ENCODE measurements at regions not wholly inside any gene's neighbourhood (a gene's known extent, or its start where the extent isn't known, plus 50 kb on each side); places are given as distances from the start of the nearest gene placed in this dataset.

DNA sequence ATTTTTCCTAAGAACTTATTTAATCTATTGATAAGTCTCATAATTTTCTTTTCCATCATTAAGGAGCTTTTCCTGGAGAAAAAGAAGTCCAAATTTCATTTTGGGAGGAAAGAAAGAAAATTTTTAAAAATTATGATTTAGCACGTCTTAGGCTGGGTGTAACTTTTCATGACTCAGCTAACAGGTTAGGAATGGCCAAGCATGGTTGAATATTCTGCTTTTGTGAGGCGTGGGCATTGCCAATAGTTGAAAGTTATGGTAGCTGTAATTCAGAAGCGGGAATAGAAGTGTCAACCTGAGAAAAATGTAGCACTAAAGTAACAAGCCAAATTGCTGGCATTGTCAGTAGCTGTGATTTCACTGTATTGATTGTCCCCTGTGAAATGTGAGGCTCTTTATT, 77.2 kb upstream of the ARID1B start:
- Histone ChIP-seq H2AFZ (replicated peaks) (no peak overlapping the region), H3K4me1 (peaks cover 20% of the 10 kb centered on the region), H4K20me1 (ENCODE audit: low read depth) (peaks cover 8% of the 10 kb centered on the region), H3K4me3 (no peak overlapping the region), H3K9ac (no peak overlapping the region), H3K4me2 (no peak overlapping the region), H3K79me2 (ENCODE audit: low read depth) (no peaks in the 10 kb centered on the region), H3K27me3 (peaks cover 6% of the 10 kb centered on the region), H3K27ac (no peak overlapping the region), H3K9me3 (ENCODE audit: low read depth) (no peaks in the 10 kb centered on the region), H3K36me3 (no peaks in the 10 kb centered on the region), H3F3A (ENCODE audit: low read depth) (peaks cover 8% of the 10 kb centered on the region)
- H3K27me3 Mint-ChIP-seq (ENCODE audit: insufficient read depth, low read depth) = peaks cover 2% of the 10 kb centered on the region
- no peaks in the 10 kb centered on the region for H3K9me3 Mint-ChIP-seq
- H3K27ac Mint-ChIP-seq = no peak overlapping the region
- TF ChIP-seq, protein P1, sequence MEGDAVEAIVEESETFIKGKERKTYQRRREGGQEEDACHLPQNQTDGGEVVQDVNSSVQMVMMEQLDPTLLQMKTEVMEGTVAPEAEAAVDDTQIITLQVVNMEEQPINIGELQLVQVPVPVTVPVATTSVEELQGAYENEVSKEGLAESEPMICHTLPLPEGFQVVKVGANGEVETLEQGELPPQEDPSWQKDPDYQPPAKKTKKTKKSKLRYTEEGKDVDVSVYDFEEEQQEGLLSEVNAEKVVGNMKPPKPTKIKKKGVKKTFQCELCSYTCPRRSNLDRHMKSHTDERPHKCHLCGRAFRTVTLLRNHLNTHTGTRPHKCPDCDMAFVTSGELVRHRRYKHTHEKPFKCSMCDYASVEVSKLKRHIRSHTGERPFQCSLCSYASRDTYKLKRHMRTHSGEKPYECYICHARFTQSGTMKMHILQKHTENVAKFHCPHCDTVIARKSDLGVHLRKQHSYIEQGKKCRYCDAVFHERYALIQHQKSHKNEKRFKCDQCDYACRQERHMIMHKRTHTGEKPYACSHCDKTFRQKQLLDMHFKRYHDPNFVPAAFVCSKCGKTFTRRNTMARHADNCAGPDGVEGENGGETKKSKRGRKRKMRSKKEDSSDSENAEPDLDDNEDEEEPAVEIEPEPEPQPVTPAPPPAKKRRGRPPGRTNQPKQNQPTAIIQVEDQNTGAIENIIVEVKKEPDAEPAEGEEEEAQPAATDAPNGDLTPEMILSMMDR (IDR thresholded peaks at IDR 0.05) = no peak
- TF ChIP-seq EZH2phosphoT487 (IDR thresholded peaks at IDR 0.05) = no peak
- no peaks in the 10 kb centered on the region for H3K36me3 Mint-ChIP-seq
- peaks cover 24% of the 10 kb centered on the region for H3K4me1 Mint-ChIP-seq
- no peak for DNase-seq (ENCODE audit: low spot score)
- H3K4me3 Mint-ChIP-seq = no peak overlapping the region

DNA sequence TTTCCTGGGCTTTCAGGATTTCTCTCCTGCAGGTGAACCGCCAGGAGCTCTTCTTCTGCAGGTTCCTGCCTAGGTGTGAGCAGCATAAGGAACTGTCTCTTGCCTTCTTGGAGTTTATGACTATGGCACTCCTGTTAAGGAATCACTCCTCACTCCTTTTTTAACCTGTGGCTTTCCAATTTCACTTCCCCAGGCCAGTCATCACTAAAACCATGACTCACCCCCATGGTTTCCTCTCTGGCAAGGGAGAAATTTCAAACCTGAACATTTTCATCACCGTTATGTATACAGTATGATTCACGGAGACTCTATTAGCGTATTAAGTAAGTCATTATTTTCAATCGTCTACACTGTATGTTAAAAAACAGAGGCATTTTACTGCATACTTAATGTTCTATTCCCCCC, 78.2 kb upstream of the ARID1B start:
- peaks cover 8% of the 10 kb centered on the region for H4K20me1 ChIP-seq (ENCODE audit: low read depth)
- no peak overlapping the region for H3K9ac ChIP-seq
- H3K4me2 ChIP-seq = peak overlapping the region; percentile 50
- no peak overlapping the region for H2AFZ ChIP-seq (replicated peaks)
- peaks cover 2% of the 10 kb centered on the region for H3K27me3 Mint-ChIP-seq (ENCODE audit: insufficient read depth, low read depth)
- H3K36me3 ChIP-seq = no peaks in the 10 kb centered on the region
- no peak overlapping the region for H3K4me3 ChIP-seq
- no peaks in the 10 kb centered on the region for H3K36me3 Mint-ChIP-seq
- no peak for TF ChIP-seq EZH2 (IDR thresholded peaks at IDR 0.05)
- TF ChIP-seq, protein P1 (IDR thresholded peaks at IDR 0.05) = no peak
- no peak for TF ChIP-seq EZH2phosphoT487 (IDR thresholded peaks at IDR 0.05)
- peaks cover 8% of the 10 kb centered on the region for H3F3A ChIP-seq (ENCODE audit: low read depth)
- no peak overlapping the region for H3K4me3 Mint-ChIP-seq
- no peaks in the 10 kb centered on the region for H3K9me3 ChIP-seq (ENCODE audit: low read depth)
- peaks cover 6% of the 10 kb centered on the region for H3K27me3 ChIP-seq
- H3K4me1 ChIP-seq = peaks cover 20% of the 10 kb centered on the region
- H3K27ac ChIP-seq = no peak overlapping the region
- no peak for DNase-seq (ENCODE audit: low spot score)
- no peak overlapping the region for H3K27ac Mint-ChIP-seq
- H3K4me1 Mint-ChIP-seq = peaks cover 24% of the 10 kb centered on the region
- no peaks in the 10 kb centered on the region for H3K9me3 Mint-ChIP-seq
- H3K79me2 ChIP-seq (ENCODE audit: low read depth) = no peaks in the 10 kb centered on the region

DNA sequence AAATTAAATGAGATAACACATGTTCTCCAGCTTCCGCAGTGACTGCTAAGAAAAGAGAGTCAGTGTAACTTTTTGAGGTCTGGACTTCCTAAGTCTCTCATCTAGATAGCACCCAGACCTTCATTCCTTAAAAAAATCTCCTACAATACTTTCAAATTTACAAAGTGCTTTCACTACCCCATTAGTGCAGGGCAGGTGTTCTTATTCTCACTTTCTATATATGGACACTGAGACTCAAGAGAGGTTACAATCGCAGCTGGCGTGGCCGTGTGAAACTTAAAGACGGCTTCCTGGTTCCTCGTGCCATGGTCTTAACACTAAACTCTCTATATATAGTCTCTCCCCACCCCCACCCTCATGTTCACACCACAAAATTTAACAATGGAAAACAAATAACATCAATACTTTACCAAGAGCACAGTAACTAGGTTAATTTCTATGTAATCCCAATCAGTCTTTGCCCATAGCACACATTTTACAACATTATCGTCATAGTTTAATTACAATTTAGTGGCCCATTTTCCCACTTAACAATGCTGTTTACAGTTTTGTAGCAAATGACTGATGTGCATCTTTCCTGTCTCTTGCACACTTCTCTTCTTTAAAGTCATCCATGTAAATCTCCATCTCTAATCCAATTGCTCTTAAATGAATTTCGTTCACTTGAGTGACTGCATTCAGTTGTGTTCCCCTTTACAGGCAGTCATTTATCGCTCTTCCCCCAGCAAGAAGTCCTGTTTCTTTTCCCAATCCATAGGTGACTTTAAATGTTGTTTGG, 78.8 kb upstream of the ARID1B start:
- no peak overlapping the region for H3K27ac Mint-ChIP-seq

More for the DNA sequence above, 78.8 kb upstream of the ARID1B start:
- no peak overlapping the region for H3K4me3 ChIP-seq
- no peak overlapping the region for H2AFZ ChIP-seq (replicated peaks)
- H3K4me1 Mint-ChIP-seq = peaks cover 24% of the 10 kb centered on the region
- H3K27me3 Mint-ChIP-seq (ENCODE audit: insufficient read depth, low read depth) = peaks cover 2% of the 10 kb centered on the region
- no peak for TF ChIP-seq EZH2phosphoT487 (IDR thresholded peaks at IDR 0.05)
- TF ChIP-seq, protein P1 (IDR thresholded peaks at IDR 0.05) = no peak
- peaks cover 20% of the 10 kb centered on the region for H3K4me1 ChIP-seq
- no peaks in the 10 kb centered on the region for H3K9me3 ChIP-seq (ENCODE audit: low read depth)
- H3K4me3 Mint-ChIP-seq = no peak overlapping the region
- no peak overlapping the region for H3K9ac ChIP-seq
- H3F3A ChIP-seq (ENCODE audit: low read depth) = peaks cover 8% of the 10 kb centered on the region
- H3K4me2 ChIP-seq = peak overlapping the region; percentile 50
- H4K20me1 ChIP-seq (ENCODE audit: low read depth) = peaks cover 8% of the 10 kb centered on the region
- H3K36me3 ChIP-seq = no peaks in the 10 kb centered on the region
- no peaks in the 10 kb centered on the region for H3K9me3 Mint-ChIP-seq
- no peaks in the 10 kb centered on the region for H3K36me3 Mint-ChIP-seq
- peaks cover 6% of the 10 kb centered on the region for H3K27me3 ChIP-seq
- no peaks in the 10 kb centered on the region for H3K79me2 ChIP-seq (ENCODE audit: low read depth)
- H3K27ac ChIP-seq = no peak overlapping the region
- DNase-seq (ENCODE audit: low spot score) = peak; percentile 67

Data from neural progenitor cell (in vitro differentiated cells).